ENCODE measurements at regions not wholly inside any gene's neighbourhood (a gene's known extent, or its start where the extent isn't known, plus 50 kb on each side); places are given as distances from the start of the nearest gene placed in this dataset.

DNA sequence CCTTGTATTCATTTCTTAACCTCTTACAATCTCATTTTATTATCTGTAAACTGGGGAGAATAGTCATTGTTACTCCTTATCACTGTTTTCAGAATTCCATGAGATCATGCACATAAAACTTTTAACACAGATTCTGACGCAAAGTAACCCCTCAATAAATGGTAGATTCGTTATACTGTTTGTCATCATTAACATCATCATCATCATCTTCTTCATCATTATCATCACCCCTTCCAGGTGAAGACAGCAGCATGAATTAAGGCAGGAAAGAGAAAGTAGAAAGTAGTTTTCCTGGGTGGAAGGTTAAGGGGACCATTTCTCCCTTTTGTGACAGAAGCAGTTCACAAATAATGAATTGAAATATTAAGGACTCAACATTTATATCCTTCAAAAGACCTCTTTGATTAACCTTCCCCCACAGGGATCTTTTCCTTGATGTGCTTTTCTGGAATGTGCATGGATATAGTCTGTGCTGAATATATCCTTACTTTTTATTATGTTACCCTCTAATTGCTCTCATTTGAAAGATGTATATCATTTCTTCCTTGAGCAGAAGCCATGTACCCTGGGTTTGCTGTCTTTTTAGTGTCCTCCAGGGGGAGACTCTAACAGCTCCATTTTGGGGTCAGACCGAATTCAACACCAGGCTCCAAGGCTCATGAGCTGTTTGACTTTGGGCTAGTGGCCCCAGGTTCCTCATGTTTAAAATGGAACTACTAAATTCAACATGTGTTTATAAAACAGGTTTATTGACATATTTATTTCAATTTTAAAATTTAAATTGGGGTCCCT is 1029.9 kb upstream of the WWC1 start:
- peak; percentile 3 for DNase-seq (ENCODE audit: low spot score)
- no peak for TF ChIP-seq CTCF (IDR thresholded peaks at IDR 0.05; ENCODE audit: extremely low read depth, missing control alignments)

- no peak for TF ChIP-seq CTCF (IDR thresholded peaks at IDR 0.05; ENCODE audit: extremely low read depth, missing control alignments)
- no peak for DNase-seq (ENCODE audit: low spot score)
Measured at GRCh38 chr5:167263185-167263584, 1028.3 kb upstream of the WWC1 start.

DNA sequence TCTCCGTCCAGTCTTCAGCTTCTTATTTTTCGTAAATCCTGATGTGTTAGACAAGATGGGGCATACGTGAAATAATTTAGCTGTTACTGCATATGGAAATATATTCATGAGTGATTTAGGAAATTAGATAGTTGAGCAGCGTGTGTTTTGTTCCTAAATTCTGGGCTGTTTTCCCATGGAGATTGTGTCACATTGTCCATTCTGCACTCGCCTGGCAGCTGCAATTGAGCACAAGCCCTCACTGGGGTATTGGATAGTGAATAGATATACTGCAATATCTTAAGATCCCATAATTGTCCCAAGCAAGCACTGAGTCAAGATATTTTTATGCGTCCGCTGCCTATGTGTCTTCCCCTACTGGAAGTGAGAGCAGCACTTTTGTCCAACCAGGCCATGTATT is 1027.1 kb upstream of the WWC1 start:
- no peak for TF ChIP-seq CTCF (IDR thresholded peaks at IDR 0.05; ENCODE audit: extremely low read depth, missing control alignments)
- no peak for DNase-seq (ENCODE audit: low spot score)

GRCh38 chr5:167268337-167268736 is 1023.1 kb upstream of the WWC1 start:
- no peak for TF ChIP-seq CTCF (IDR thresholded peaks at IDR 0.05; ENCODE audit: extremely low read depth, missing control alignments)
- DNase-seq (ENCODE audit: low spot score): no peak

DNA sequence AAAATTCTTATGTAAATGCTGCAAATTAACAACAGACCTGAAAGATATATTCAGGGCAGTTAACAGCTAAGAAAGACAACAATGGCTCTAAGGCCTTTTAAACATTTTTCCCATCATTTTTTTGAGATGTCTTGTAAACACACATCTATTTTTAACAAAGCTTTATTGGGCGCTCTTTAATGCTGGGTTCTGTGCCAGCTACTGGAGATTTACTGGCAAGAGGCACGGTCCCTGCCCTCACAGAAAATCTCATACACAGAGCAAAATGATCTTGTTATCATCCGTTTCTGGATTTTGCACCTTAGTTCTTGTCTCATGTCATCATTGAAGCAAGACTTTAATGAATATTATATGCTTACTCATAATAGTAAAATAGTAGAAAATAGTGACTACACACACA is 1022.3 kb upstream of the WWC1 start:
- TF ChIP-seq CTCF (IDR thresholded peaks at IDR 0.05; ENCODE audit: extremely low read depth, missing control alignments): no peak

DNA sequence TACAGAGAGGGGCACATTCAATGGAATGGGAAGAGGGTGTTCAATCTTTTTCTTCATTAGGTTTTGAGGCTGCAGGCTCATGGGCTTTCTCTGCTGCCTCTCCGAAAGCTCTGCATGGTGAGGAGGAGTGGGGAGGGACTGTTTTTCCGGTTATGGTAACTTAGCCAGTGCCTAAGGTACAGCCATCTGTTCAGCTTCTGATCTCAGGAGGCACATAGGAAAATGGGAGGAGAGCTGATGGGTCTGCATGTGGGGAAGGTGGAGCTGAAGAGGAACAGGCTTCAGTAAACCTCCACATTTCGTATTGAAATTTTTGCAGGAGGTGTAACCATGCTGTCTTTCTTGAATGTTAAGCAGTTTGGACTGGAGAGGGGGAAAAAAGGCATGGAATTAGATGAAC is 1020.4 kb upstream of the WWC1 start:
- TF ChIP-seq CTCF (IDR thresholded peaks at IDR 0.05; ENCODE audit: extremely low read depth, missing control alignments): no peak
- DNase-seq (ENCODE audit: low spot score): no peak

More for the DNA sequence above, 1022.3 kb upstream of the WWC1 start:
- no peak for DNase-seq (ENCODE audit: low spot score)

DNA sequence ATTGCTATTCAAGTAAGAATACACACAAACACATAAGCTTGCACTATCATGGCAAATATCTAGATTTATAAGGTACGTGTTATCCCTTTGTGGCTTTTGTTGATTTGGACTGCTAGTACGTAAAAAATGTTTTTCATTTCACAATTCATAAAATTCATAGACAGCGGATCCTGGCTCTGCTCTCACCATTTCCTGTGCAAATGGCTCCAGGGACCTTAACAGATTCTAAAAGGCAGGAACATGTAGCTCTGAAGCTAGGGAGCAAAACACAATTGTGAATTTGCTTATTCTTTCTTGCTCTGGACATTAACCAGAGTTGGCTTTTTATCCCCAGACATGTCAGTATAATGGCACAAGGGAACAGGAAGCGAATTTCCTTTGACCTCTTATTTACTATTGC is 1019.9 kb upstream of the WWC1 start:
- DNase-seq (ENCODE audit: low spot score): no peak
- no peak for TF ChIP-seq CTCF (IDR thresholded peaks at IDR 0.05; ENCODE audit: extremely low read depth, missing control alignments)
